Thymus (tissue), 11 donors: ENCODE measurements at regions not wholly inside any gene's neighbourhood (a gene's known extent, or its start where the extent isn't known, plus 50 kb on each side); places are given as distances from the start of the nearest gene placed in this dataset.

Source experiments
- DNase-seq, 9 donors: peaks; one replicate each; pipeline ENCODE4 v3.0.0-alpha.2; 2013; ENCODE audit warnings: low spot score in 9 of 9, low read depth in 6 of 9, missing footprints in 1 of 9
- H3K27ac ChIP-seq, 2 donors: one replicate each; pipeline ENCODE4 v1.5.1; 2013; ENCODE audit warnings: control low read depth in 1 of 2, low read depth in 1 of 2, low read length in 1 of 2, mild to moderate bottlenecking in 1 of 2, moderate library complexity in 1 of 2
- H3K27me3 ChIP-seq, 2 donors: one replicate each; pipeline ENCODE4 v1.5.1; 2013; ENCODE audit warnings: low read length in 1 of 2; ENCODE audit not compliant: control insufficient read depth in 2 of 2, insufficient read depth in 1 of 2
- H3K36me3 ChIP-seq, 2 donors: one replicate each; pipeline ENCODE4 v1.5.1; 2013; ENCODE audit warnings: low read length in 1 of 2, mild to moderate bottlenecking in 1 of 2, moderate library complexity in 1 of 2; ENCODE audit not compliant: control insufficient read depth in 2 of 2, insufficient read depth in 2 of 2
- H3K4me1 ChIP-seq, 2 donors: one replicate each; pipeline ENCODE4 v1.5.1; 2013; ENCODE audit warnings: low read length in 2 of 2; ENCODE audit not compliant: control insufficient read depth in 2 of 2, insufficient read depth in 2 of 2
- H3K4me3 ChIP-seq, 2 donors: one replicate each; pipeline ENCODE4 v1.5.1; 2013; ENCODE audit warnings: low read length in 2 of 2, control low read depth in 1 of 2, mild to moderate bottlenecking in 1 of 2
- H3K9me3 ChIP-seq, 2 donors: one replicate each; pipeline ENCODE4 v1.5.1; 2013; ENCODE audit warnings: low read length in 1 of 2, mild to moderate bottlenecking in 1 of 2; ENCODE audit not compliant: control insufficient read depth in 2 of 2, insufficient read depth in 1 of 2
- WGBS: extraction: QIAGEN DNeasy Blood & Tissue Kit; methylation state at CpG from one replicate; pipeline ENCODE4 v1.1.7; 2013; 5-methylcytosine and 5-hydroxymethylcytosine counted together
- donor health status: healthy.

DNA sequence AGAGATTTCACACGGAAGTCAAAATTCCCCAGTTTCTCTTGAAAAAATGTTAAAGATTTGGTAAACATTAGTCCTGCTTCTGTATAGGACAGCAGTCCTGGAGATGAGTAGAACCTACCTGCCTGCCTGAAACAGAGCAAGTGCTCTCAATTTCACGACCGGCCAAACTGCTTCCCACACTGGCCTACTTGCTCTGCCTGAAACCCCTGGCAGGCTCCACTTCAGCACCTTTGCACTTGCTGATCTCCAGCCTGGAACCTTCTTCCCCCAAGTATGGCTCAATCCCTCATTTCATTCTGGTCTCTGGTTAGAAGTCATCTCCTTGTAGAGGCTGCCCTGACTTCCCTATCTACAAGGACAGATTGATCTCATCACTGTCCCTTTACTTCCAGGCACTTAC lies 271.4 kb downstream of the DLEU7 start:
- no peak for DNase-seq

DNA sequence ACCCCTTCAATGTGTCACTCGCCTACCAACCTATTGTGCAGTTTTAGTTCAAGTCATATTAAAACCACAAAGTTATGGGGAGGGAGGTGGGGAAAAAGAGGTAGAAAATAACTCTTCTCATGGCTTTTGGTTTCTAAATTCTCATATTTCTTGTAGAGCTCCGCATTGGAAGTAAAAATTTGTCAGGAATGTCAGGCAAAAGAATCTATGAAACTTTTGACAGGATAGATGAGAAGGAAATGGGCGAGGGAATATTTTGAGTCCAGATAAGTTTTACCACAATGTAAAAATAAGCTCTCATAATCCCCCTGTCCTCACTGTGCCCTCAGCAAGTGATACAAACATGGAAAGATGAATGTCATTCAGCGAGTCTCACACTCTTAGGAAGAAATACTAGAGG lies 270.4 kb downstream of the DLEU7 start:
- Histone ChIP-seq H3K36me3 (no peaks in the 10 kb centered on the region), H3K27me3 (no peaks in the 10 kb centered on the region), H3K4me1 (peaks cover 6 to 10% of the 10 kb centered on the region in 2 donors), H3K27ac (no peak overlapping the region), H3K4me3 (no peak overlapping the region), H3K9me3 (no peaks in the 10 kb centered on the region)
- no peak for DNase-seq
- 90% methylated on average over 4 of the region's 4 CpGs for WGBS

More for the DNA sequence above, 271.4 kb downstream of the DLEU7 start:
- no peak overlapping the region for H3K27ac ChIP-seq
- 98% methylated on average over 3 of the region's 3 CpGs for WGBS
- no peaks in the 10 kb centered on the region for H3K9me3 ChIP-seq
- no peaks in the 10 kb centered on the region for H3K36me3 ChIP-seq
- H3K27me3 ChIP-seq = no peaks in the 10 kb centered on the region
- H3K4me1 ChIP-seq = peaks cover 6 to 10% of the 10 kb centered on the region in 2 donors
- no peak overlapping the region for H3K4me3 ChIP-seq

- Histone ChIP-seq H3K4me1 (peaks cover 6 to 10% of the 10 kb centered on the region in 2 donors), H3K4me3 (no peak overlapping the region), H3K36me3 (no peaks in the 10 kb centered on the region), H3K9me3 (no peaks in the 10 kb centered on the region), H3K27me3 (no peaks in the 10 kb centered on the region), H3K27ac (no peak overlapping the region)
- no peak for DNase-seq
- 96% methylated on average over 3 of the region's 3 CpGs for WGBS
Observed at GRCh38 chr13:50574731-50575130, 268.8 kb downstream of the DLEU7 start.

DNA sequence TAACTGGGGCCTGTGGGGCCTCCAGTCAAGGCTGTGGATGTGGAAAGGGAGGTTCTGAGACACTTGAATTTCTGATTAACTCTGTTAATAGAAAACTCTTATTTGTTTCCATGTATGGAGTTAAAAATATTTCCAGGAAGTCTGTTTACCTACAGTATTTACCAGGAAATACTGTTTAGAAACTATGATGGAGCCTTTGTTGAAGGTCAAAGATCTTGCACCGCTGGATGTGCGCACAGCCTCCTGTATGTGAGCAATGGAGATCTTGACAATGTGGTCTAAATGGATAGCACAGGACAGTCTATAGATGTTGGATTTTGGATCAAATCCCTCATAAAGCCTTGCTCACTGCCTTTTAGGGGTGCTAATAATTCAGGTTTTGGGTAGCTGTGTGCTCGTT lies 268.4 kb downstream of the DLEU7 start:
- WGBS = 98% methylated on average over 3 of the region's 3 CpGs
- H3K27me3 ChIP-seq = no peaks in the 10 kb centered on the region
- no peaks in the 10 kb centered on the region for H3K36me3 ChIP-seq
- peaks cover 6 to 10% of the 10 kb centered on the region in 2 donors for H3K4me1 ChIP-seq
- H3K9me3 ChIP-seq = no peaks in the 10 kb centered on the region
- no peak for DNase-seq
- no peak overlapping the region for H3K4me3 ChIP-seq
- no peak overlapping the region for H3K27ac ChIP-seq

- Histone ChIP-seq H3K36me3 (no peaks in the 10 kb centered on the region), H3K27me3 (no peaks in the 10 kb centered on the region), H3K4me1 (peaks cover 6 to 10% of the 10 kb centered on the region in 2 donors), H3K9me3 (no peaks in the 10 kb centered on the region), H3K4me3 (no peak overlapping the region), H3K27ac (no peak overlapping the region)
- 69% methylated on average over 6 of the region's 6 CpGs for WGBS
- peak in 2 of 9 donors; percentile 58 to 60 for DNase-seq
Observed at GRCh38 chr13:50576156-50576555, 267.3 kb downstream of the DLEU7 start.

- no peak for DNase-seq
- Histone ChIP-seq H3K27ac (no peak overlapping the region), H3K36me3 (no peaks in the 10 kb centered on the region), H3K4me3 (no peak overlapping the region), H3K4me1 (peaks cover 10 to 11% of the 10 kb centered on the region in 2 donors), H3K9me3 (no peaks in the 10 kb centered on the region), H3K27me3 (no peaks in the 10 kb centered on the region)
- whole genome bisulfite sequencing = 93% methylated on average over 2 of the region's 2 CpGs
Observed at GRCh38 chr13:50577806-50578205, 265.7 kb downstream of the DLEU7 start.

DNA sequence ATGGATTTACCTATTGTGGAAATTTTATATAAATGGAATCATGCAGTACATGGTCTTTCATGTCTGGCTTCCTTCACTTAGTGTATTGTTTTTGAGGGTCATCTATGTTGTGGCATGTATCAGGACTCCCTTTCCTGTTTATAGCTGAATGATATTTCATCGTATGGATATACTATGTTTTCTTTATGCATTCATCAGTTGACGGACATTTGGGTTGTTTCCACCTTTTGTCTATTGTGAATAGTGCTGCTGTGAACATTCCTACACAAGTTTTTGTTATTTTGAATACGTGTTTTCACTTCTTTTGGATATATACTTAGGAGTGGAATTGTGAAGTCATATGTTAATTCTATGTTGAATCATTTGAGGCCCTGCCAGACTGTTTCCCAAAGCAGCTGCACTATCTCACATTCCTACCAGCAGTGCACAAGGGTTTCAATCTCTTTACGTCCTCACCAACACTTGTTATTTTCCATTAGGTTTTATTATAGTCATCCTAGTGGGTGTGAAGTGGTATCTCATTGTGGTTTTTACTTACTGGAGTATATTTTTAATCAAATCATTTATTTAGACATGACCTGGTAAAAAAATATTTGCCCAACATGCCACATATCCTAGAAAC lies 262.7 kb downstream of the DLEU7 start:
- no peak overlapping the region for H3K4me3 ChIP-seq
- no peak overlapping the region for H3K27ac ChIP-seq
- DNase-seq = no peak
- H3K27me3 ChIP-seq = no peaks in the 10 kb centered on the region
- no peaks in the 10 kb centered on the region for H3K9me3 ChIP-seq
- peaks cover 9 to 10% of the 10 kb centered on the region in 2 donors for H3K4me1 ChIP-seq
- WGBS = 92% methylated on average over 4 of the region's 4 CpGs
- H3K36me3 ChIP-seq = no peaks in the 10 kb centered on the region

- Histone ChIP-seq H3K27me3 (no peaks in the 10 kb centered on the region), H3K4me3 (no peak overlapping the region), H3K36me3 (no peaks in the 10 kb centered on the region), H3K9me3 (no peaks in the 10 kb centered on the region), H3K27ac (no peak overlapping the region), H3K4me1 (peaks cover under 1 to 10% of the 10 kb centered on the region in 2 donors)
- DNase-seq = no peak
- WGBS = 70% methylated on average over 1 of the region's 1 CpG
Observed at GRCh38 chr13:50581586-50582196, 261.8 kb downstream of the DLEU7 start.

- WGBS = 95% methylated on average over 10 of the region's 10 CpGs
- Histone ChIP-seq H3K4me1 (peaks cover 0 to 41% of the 10 kb centered on the region in 2 donors), H3K27me3 (no peaks in the 10 kb centered on the region), H3K27ac (no peak overlapping the region), H3K4me3 (no peak overlapping the region), H3K36me3 (no peaks in the 10 kb centered on the region), H3K9me3 (no peaks in the 10 kb centered on the region)
- DNase-seq = no peak
Observed at GRCh38 chr13:50584856-50585580, 258.5 kb downstream of the DLEU7 start.
